ENCODE measurements at regions not wholly inside any gene's neighbourhood (a gene's known extent, or its start where the extent isn't known, plus 50 kb on each side); places are given as distances from the start of the nearest gene placed in this dataset.
A peak's percentile ranks its signal among the peaks of the same experiment; 100 is the strongest.

GRCh38 chr3:153681057-153681456 lies 440.1 kb upstream of the ARHGEF26 start:
- H3K27me3 ChIP-seq (replicated peaks in 1 of 2; ENCODE audit: control insufficient read depth in 2 of 2, extremely low read depth in 1 of 2, insufficient read depth in 2 of 2, low read length in 1 of 2) = no peaks in the 10 kb centered on the region
- peaks cover 15 to 24% (median 16%) of the 10 kb centered on the region in 3 donors for H3K4me1 Mint-ChIP-seq
- no CpG with 5 or more reads among the region's 1 CpG for WGBS (ENCODE audit: insufficient coverage)
- ChIA-PET POLR2A (interaction anchor here in 1 of 2 donors (0.5 kb wide), 1 partner anchor 631 kb away, joined by 3 read pairs; no protein-coding TSS in a partner anchor), CTCF (interaction anchor here (0.6 to 0.7 kb wide), 2 partner anchors 13 to 59 kb away, joined by 3 read pairs; no protein-coding TSS in a partner anchor)
- no peaks in the 10 kb centered on the region for H3K36me3 Mint-ChIP-seq
- H3K27me3 Mint-ChIP-seq = no peaks in the 10 kb centered on the region
- H3K4me3 Mint-ChIP-seq = no peak overlapping the region
- no peaks in the 10 kb centered on the region for H3K36me3 ChIP-seq (ENCODE audit: control insufficient read depth in 2 of 2, extremely low read depth in 1 of 2, insufficient read depth in 1 of 2, low read length in 1 of 2)
- H3K4me3 ChIP-seq (ENCODE audit: control insufficient read depth in 1 of 2, extremely low read depth in 1 of 2, low read length in 1 of 2) = no peak overlapping the region
- no peak for DNase-seq
- H3K4me1 ChIP-seq (ENCODE audit: control insufficient read depth in 1 of 2, extremely low read depth in 1 of 2, insufficient read depth in 2 of 2, low read length in 2 of 2) = peaks cover 0 to 6% of the 10 kb centered on the region in 2 experiments
- peaks cover 0 to 8% (median 0%) of the 10 kb centered on the region in 3 donors for H3K9me3 Mint-ChIP-seq
- no peak for ATAC-seq (replicated peaks in 1 of 4)
- no peaks in the 10 kb centered on the region for H3K9me3 ChIP-seq
- H3K27ac Mint-ChIP-seq = peak overlapping the region in 1 of 2 donors; percentile 53
- H3K27ac ChIP-seq (ENCODE audit: low read length) = no peak overlapping the region

GRCh38 chr3:153688301-153689120 lies 432.7 kb upstream of the ARHGEF26 start:
- Mint-ChIP-seq H3K36me3 (no peaks in the 10 kb centered on the region), H3K27me3 (no peaks in the 10 kb centered on the region), H3K4me1 (no peaks in the 10 kb centered on the region), H3K9me3 (no peaks in the 10 kb centered on the region), H3K27ac (no peak overlapping the region), H3K4me3 (no peak overlapping the region)
- ChIA-PET POLR2A (interaction anchor here in 1 of 2 donors (0.7 kb wide), 1 partner anchor 248 kb away, joined by 4 read pairs; no protein-coding TSS in a partner anchor), CTCF (interaction anchor here in 1 of 2 donors (0.7 kb wide), 1 partner anchor 29 kb away, joined by 4 read pairs; no protein-coding TSS in a partner anchor)
- H3K36me3 ChIP-seq (ENCODE audit: control insufficient read depth in 2 of 2, extremely low read depth in 1 of 2, insufficient read depth in 1 of 2, low read length in 1 of 2) = no peaks in the 10 kb centered on the region
- no peaks in the 10 kb centered on the region for H3K27me3 ChIP-seq (replicated peaks in 1 of 2; ENCODE audit: control insufficient read depth in 2 of 2, extremely low read depth in 1 of 2, insufficient read depth in 2 of 2, low read length in 1 of 2)
- ATAC-seq (replicated peaks in 1 of 4) (no peak), DNase-seq (no peak)
- H3K4me3 ChIP-seq (ENCODE audit: control insufficient read depth in 1 of 2, extremely low read depth in 1 of 2, low read length in 1 of 2) = no peak overlapping the region
- no peak overlapping the region for H3K27ac ChIP-seq (ENCODE audit: low read length)
- no peaks in the 10 kb centered on the region for H3K4me1 ChIP-seq (ENCODE audit: control insufficient read depth in 1 of 2, extremely low read depth in 1 of 2, insufficient read depth in 2 of 2, low read length in 2 of 2)
- WGBS (ENCODE audit: insufficient coverage) = 100% methylated on average over 1 of the region's 3 CpGs
- H3K9me3 ChIP-seq = no peaks in the 10 kb centered on the region

GRCh38 chr3:153693207-153693606 lies 428.0 kb upstream of the ARHGEF26 start:
- Histone ChIP-seq H3K36me3 (ENCODE audit: control insufficient read depth in 2 of 2, extremely low read depth in 1 of 2, insufficient read depth in 1 of 2, low read length in 1 of 2) (no peaks in the 10 kb centered on the region), H3K27ac (ENCODE audit: low read length) (no peak overlapping the region), H3K27me3 (replicated peaks in 1 of 2; ENCODE audit: control insufficient read depth in 2 of 2, extremely low read depth in 1 of 2, insufficient read depth in 2 of 2, low read length in 1 of 2) (no peaks in the 10 kb centered on the region), H3K9me3 (no peaks in the 10 kb centered on the region), H3K4me1 (ENCODE audit: control insufficient read depth in 1 of 2, extremely low read depth in 1 of 2, insufficient read depth in 2 of 2, low read length in 2 of 2) (no peaks in the 10 kb centered on the region), H3K4me3 (ENCODE audit: control insufficient read depth in 1 of 2, extremely low read depth in 1 of 2, low read length in 1 of 2) (no peak overlapping the region)
- no peak for DNase-seq
- CTCF ChIA-PET = no interaction called here
- no peak overlapping the region for H3K27ac Mint-ChIP-seq
- no peaks in the 10 kb centered on the region for H3K9me3 Mint-ChIP-seq
- POLR2A ChIA-PET = no interaction called here
- no peaks in the 10 kb centered on the region for H3K4me1 Mint-ChIP-seq
- no peaks in the 10 kb centered on the region for H3K36me3 Mint-ChIP-seq
- H3K4me3 Mint-ChIP-seq = no peak overlapping the region
- no peak for ATAC-seq (replicated peaks in 1 of 4)
- no CpG with 5 or more reads among the region's 3 CpGs for WGBS (ENCODE audit: insufficient coverage)
- peaks cover 0 to 3% of the 10 kb centered on the region in 2 donors for H3K27me3 Mint-ChIP-seq

- no peak overlapping the region for H3K27ac Mint-ChIP-seq
- ChIA-PET POLR2A (no interaction called here), CTCF (no interaction called here)
- H3K27me3 ChIP-seq (replicated peaks in 1 of 2; ENCODE audit: control insufficient read depth in 2 of 2, extremely low read depth in 1 of 2, insufficient read depth in 2 of 2, low read length in 1 of 2) = no peaks in the 10 kb centered on the region
- H3K4me3 Mint-ChIP-seq = no peak overlapping the region
- no peak overlapping the region for H3K4me3 ChIP-seq (ENCODE audit: control insufficient read depth in 1 of 2, extremely low read depth in 1 of 2, low read length in 1 of 2)
- no peaks in the 10 kb centered on the region for H3K9me3 ChIP-seq
- H3K27me3 Mint-ChIP-seq = peaks cover 2 to 7% of the 10 kb centered on the region in 2 donors
- H3K9me3 Mint-ChIP-seq = no peaks in the 10 kb centered on the region
- no peaks in the 10 kb centered on the region for H3K36me3 Mint-ChIP-seq
- DNase-seq (no peak), ATAC-seq (replicated peaks in 1 of 4) (no peak)
- no peaks in the 10 kb centered on the region for H3K4me1 ChIP-seq (ENCODE audit: control insufficient read depth in 1 of 2, extremely low read depth in 1 of 2, insufficient read depth in 2 of 2, low read length in 2 of 2)
- H3K27ac ChIP-seq (ENCODE audit: low read length) = no peak overlapping the region
- no peaks in the 10 kb centered on the region for H3K36me3 ChIP-seq (ENCODE audit: control insufficient read depth in 2 of 2, extremely low read depth in 1 of 2, insufficient read depth in 1 of 2, low read length in 1 of 2)
- H3K4me1 Mint-ChIP-seq = no peaks in the 10 kb centered on the region
Measured at GRCh38 chr3:153702106-153702505, 419.1 kb upstream of the ARHGEF26 start.

GRCh38 chr3:153704115-153704514 lies 417.1 kb upstream of the ARHGEF26 start:
- Mint-ChIP-seq H3K36me3 (no peaks in the 10 kb centered on the region), H3K9me3 (no peaks in the 10 kb centered on the region), H3K27me3 (peaks cover 2 to 7% of the 10 kb centered on the region in 2 donors), H3K4me1 (no peaks in the 10 kb centered on the region), H3K4me3 (no peak overlapping the region), H3K27ac (no peak overlapping the region)
- H3K27ac ChIP-seq (ENCODE audit: low read length) = no peak overlapping the region
- H3K36me3 ChIP-seq (ENCODE audit: control insufficient read depth in 2 of 2, extremely low read depth in 1 of 2, insufficient read depth in 1 of 2, low read length in 1 of 2) = no peaks in the 10 kb centered on the region
- no peaks in the 10 kb centered on the region for H3K27me3 ChIP-seq (replicated peaks in 1 of 2; ENCODE audit: control insufficient read depth in 2 of 2, extremely low read depth in 1 of 2, insufficient read depth in 2 of 2, low read length in 1 of 2)
- H3K4me3 ChIP-seq (ENCODE audit: control insufficient read depth in 1 of 2, extremely low read depth in 1 of 2, low read length in 1 of 2) = no peak overlapping the region
- ATAC-seq (replicated peaks in 1 of 4) (no peak), DNase-seq (no peak)
- no peaks in the 10 kb centered on the region for H3K4me1 ChIP-seq (ENCODE audit: control insufficient read depth in 1 of 2, extremely low read depth in 1 of 2, insufficient read depth in 2 of 2, low read length in 2 of 2)
- 89% methylated on average over 1 of the region's 1 CpG for WGBS (ENCODE audit: insufficient coverage)
- ChIA-PET POLR2A (no interaction called here), CTCF (no interaction called here)
- H3K9me3 ChIP-seq = no peaks in the 10 kb centered on the region

GRCh38 chr3:153706706-153707105 lies 414.5 kb upstream of the ARHGEF26 start:
- no peaks in the 10 kb centered on the region for H3K36me3 Mint-ChIP-seq
- no peak overlapping the region for H3K4me3 ChIP-seq (ENCODE audit: control insufficient read depth in 1 of 2, extremely low read depth in 1 of 2, low read length in 1 of 2)
- H3K9me3 ChIP-seq = no peaks in the 10 kb centered on the region
- peaks cover 0 to 4% (median 3%) of the 10 kb centered on the region in 3 donors for H3K9me3 Mint-ChIP-seq
- ATAC-seq (replicated peaks in 1 of 4) = no peak
- no peak overlapping the region for H3K27ac Mint-ChIP-seq
- 100% methylated on average over 1 of the region's 1 CpG for WGBS (ENCODE audit: insufficient coverage)
- POLR2A ChIA-PET = no interaction called here
- no peaks in the 10 kb centered on the region for H3K4me1 ChIP-seq (ENCODE audit: control insufficient read depth in 1 of 2, extremely low read depth in 1 of 2, insufficient read depth in 2 of 2, low read length in 2 of 2)
- no peak for DNase-seq
- H3K27me3 Mint-ChIP-seq = peaks cover 2 to 3% of the 10 kb centered on the region in 2 donors
- no peak overlapping the region for H3K4me3 Mint-ChIP-seq
- CTCF ChIA-PET = interaction anchor here in 1 of 2 donors (0.8 kb wide), 1 partner anchor 8 kb away, joined by 3 read pairs; no protein-coding TSS in a partner anchor
- H3K4me1 Mint-ChIP-seq = no peaks in the 10 kb centered on the region
- no peaks in the 10 kb centered on the region for H3K36me3 ChIP-seq (ENCODE audit: control insufficient read depth in 2 of 2, extremely low read depth in 1 of 2, insufficient read depth in 1 of 2, low read length in 1 of 2)
- H3K27ac ChIP-seq (ENCODE audit: low read length) = no peak overlapping the region
- H3K27me3 ChIP-seq (replicated peaks in 1 of 2; ENCODE audit: control insufficient read depth in 2 of 2, extremely low read depth in 1 of 2, insufficient read depth in 2 of 2, low read length in 1 of 2) = no peaks in the 10 kb centered on the region

Measured in T-cell (primary cell).